WTC11 (cell line): ENCODE measurements at regions not wholly inside any gene's neighbourhood (a gene's known extent, or its start where the extent isn't known, plus 50 kb on each side); places are given as distances from the start of the nearest gene placed in this dataset.

Experiments
- ATAC-seq: fragments of 200-7000 bp; cut with Tn5 transposase; 2 replicates; pipeline ENCODE4 v1.10.0; 2021; ENCODE audit warnings: mild to moderate bottlenecking, moderate library complexity
- CTCF ChIA-PET: fragments of 300-600 bp; sonication (Branson Sonifier 250); formaldehyde crosslinking; loops from one replicate; lab custom pipeline; 2021; ENCODE audit warnings: antibody characterized with exemption; lab: Charles Lee
- POLR2A ChIA-PET: fragments of 350-600 bp; sonication (Branson Sonifier 250); formaldehyde crosslinking; loops from one replicate; lab custom pipeline; 2021; ENCODE audit warnings: antibody characterized with exemption; lab: Charles Lee
- DNase-seq: peaks from one replicate; pipeline ENCODE4 v3.0.0; 2021; ENCODE audit warnings: low spot score
- H3K27ac Mint-ChIP-seq: 2 replicates; pipeline ENCODE4 v1.8.0; 2021; ENCODE audit warnings: mixed read lengths
- H3K27me3 Mint-ChIP-seq: 2 replicates; pipeline ENCODE4 v1.8.0; 2021; ENCODE audit warnings: low read depth, mild to moderate bottlenecking, moderate library complexity, mixed read lengths
- H3K36me3 Mint-ChIP-seq: 2 replicates; pipeline ENCODE4 v1.8.0; 2021; ENCODE audit warnings: mixed read lengths
- H3K4me1 Mint-ChIP-seq: 2 replicates; pipeline ENCODE4 v1.8.0; 2022; ENCODE audit warnings: mixed read lengths
- H3K4me3 Mint-ChIP-seq: 2 replicates; pipeline ENCODE4 v1.8.0; 2021; ENCODE audit warnings: mild to moderate bottlenecking, moderate library complexity, mixed read lengths
- H3K9me3 Mint-ChIP-seq: 2 replicates; pipeline ENCODE4 v1.8.0; 2021; ENCODE audit warnings: mixed read lengths
- AFF4 ChIP-seq: sonication (generic); formaldehyde crosslinking; IDR thresholded peaks from 2 replicates; pipeline ENCODE4 v1.8.1; 2023; ENCODE audit warnings: mild to moderate bottlenecking, missing genetic modification reagents, borderline replicate concordance
- CTCF ChIP-seq: fragments of 200-600 bp; IDR thresholded peaks from 2 replicates; pipeline ENCODE4 v1.8.0; 2022; ENCODE audit warnings: antibody characterized with exemption
- ERG ChIP-seq: fragments of 250-450 bp; sonication (Bioruptor Pico); IDR thresholded peaks from 2 replicates; pipeline ENCODE4 v1.8.0; 2021; ENCODE audit warnings: mild to moderate bottlenecking
- ETV6 ChIP-seq: sonication (generic); formaldehyde crosslinking; IDR thresholded peaks from 2 replicates; pipeline ENCODE4 v1.8.1; 2022; ENCODE audit warnings: mild to moderate bottlenecking, missing genetic modification reagents
- MYBL2 ChIP-seq: sonication (generic); formaldehyde crosslinking; IDR thresholded peaks from 2 replicates; pipeline ENCODE4 v1.8.1; 2023; ENCODE audit warnings: mild to moderate bottlenecking, moderate library complexity, missing genetic modification reagents
- NFYB ChIP-seq: sonication (generic); formaldehyde crosslinking; conservative IDR thresholded peaks from 2 replicates; pipeline ENCODE4 v1.8.0; 2022; ENCODE audit warnings: low read depth, missing genetic modification reagents
- ZNF425 ChIP-seq: fragments of 250-450 bp; sonication (Bioruptor Pico); conservative IDR thresholded peaks from 2 replicates; pipeline ENCODE4 v1.9.0; 2021; ENCODE audit warnings: mild to moderate bottlenecking
- TF ChIP-seq, protein P1 (sequence below): sonication (generic); formaldehyde crosslinking; IDR thresholded peaks from 2 replicates; pipeline ENCODE4 v1.8.0; 2022; ENCODE audit warnings: missing genetic modification reagents
- TF ChIP-seq, protein P2 (sequence below): sonication (generic); formaldehyde crosslinking; IDR thresholded peaks from 2 replicates; pipeline ENCODE4 v1.8.1; 2022; ENCODE audit warnings: mild to moderate bottlenecking, missing genetic modification reagents, moderate library complexity, borderline replicate concordance
- TF ChIP-seq, protein P3 (sequence below): sonication (generic); formaldehyde crosslinking; IDR thresholded peaks from 2 replicates; pipeline ENCODE4 v1.8.0; 2022; ENCODE audit warnings: mild to moderate bottlenecking, missing genetic modification reagents

GRCh38 chr12:94864987-94865386 lies 138.5 kb downstream of the NDUFA12 start (continued):
- TF ChIP-seq ERG (no peak), ETV6 (CRISPR knock-in tag) (no peak)
- TF ChIP-seq, protein P1, sequence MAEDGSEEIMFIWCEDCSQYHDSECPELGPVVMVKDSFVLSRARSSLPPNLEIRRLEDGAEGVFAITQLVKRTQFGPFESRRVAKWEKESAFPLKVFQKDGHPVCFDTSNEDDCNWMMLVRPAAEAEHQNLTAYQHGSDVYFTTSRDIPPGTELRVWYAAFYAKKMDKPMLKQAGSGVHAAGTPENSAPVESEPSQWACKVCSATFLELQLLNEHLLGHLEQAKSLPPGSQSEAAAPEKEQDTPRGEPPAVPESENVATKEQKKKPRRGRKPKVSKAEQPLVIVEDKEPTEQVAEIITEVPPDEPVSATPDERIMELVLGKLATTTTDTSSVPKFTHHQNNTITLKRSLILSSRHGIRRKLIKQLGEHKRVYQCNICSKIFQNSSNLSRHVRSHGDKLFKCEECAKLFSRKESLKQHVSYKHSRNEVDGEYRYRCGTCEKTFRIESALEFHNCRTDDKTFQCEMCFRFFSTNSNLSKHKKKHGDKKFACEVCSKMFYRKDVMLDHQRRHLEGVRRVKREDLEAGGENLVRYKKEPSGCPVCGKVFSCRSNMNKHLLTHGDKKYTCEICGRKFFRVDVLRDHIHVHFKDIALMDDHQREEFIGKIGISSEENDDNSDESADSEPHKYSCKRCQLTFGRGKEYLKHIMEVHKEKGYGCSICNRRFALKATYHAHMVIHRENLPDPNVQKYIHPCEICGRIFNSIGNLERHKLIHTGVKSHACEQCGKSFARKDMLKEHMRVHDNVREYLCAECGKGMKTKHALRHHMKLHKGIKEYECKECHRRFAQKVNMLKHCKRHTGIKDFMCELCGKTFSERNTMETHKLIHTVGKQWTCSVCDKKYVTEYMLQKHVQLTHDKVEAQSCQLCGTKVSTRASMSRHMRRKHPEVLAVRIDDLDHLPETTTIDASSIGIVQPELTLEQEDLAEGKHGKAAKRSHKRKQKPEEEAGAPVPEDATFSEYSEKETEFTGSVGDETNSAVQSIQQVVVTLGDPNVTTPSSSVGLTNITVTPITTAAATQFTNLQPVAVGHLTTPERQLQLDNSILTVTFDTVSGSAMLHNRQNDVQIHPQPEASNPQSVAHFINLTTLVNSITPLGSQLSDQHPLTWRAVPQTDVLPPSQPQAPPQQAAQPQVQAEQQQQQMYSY (CRISPR knock-in tag), result no peak
- TF ChIP-seq, protein P2, sequence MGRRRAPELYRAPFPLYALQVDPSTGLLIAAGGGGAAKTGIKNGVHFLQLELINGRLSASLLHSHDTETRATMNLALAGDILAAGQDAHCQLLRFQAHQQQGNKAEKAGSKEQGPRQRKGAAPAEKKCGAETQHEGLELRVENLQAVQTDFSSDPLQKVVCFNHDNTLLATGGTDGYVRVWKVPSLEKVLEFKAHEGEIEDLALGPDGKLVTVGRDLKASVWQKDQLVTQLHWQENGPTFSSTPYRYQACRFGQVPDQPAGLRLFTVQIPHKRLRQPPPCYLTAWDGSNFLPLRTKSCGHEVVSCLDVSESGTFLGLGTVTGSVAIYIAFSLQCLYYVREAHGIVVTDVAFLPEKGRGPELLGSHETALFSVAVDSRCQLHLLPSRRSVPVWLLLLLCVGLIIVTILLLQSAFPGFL (CRISPR knock-in tag), result no peak

DNA sequence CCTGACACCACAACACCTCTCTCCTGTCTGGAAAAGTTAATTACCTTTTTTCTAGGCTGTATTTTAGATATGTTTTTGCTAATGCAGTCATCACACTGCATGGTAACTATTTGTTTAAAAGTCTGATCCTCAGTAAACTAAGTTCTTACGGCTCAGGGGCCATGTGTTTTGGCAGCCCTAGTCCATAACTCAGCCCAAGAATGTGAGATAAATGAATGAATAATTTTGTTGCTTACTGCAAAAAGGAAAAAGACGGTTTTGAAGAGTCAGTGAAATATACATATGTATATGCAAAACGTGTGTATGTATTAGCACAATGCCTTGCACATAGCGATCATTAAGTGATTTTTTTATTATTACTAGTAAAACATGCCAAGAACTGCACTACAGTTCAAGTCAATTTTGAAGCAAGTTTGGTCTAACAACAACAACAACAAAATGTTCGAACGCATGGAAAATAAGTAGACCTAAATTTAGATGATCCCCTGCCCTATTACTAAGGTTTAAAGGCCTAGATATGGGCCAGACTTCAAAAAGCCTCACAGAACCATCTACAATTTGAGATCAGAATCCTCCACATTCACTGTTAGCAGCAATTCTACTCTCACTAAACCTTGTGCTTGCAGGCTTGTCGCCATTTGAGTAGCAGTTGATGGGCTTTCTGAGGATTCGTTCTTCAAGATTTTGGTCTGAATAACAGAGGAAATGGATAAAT lies 140.0 kb downstream of the NDUFA12 start:
- DNase-seq, result no peak
- no peaks in the 10 kb centered on the region for H3K27me3 Mint-ChIP-seq
- ATAC-seq, result no peak
- H3K9me3 Mint-ChIP-seq, result no peaks in the 10 kb centered on the region
- no peak overlapping the region for H3K27ac Mint-ChIP-seq
- H3K36me3 Mint-ChIP-seq, result no peaks in the 10 kb centered on the region
- no peak overlapping the region for H3K4me3 Mint-ChIP-seq
- CTCF ChIA-PET, result interaction anchor here (2.4 kb wide), 1 partner anchor 11 kb away, joined by 9 read pairs; no protein-coding TSS in a partner anchor
- H3K4me1 Mint-ChIP-seq, result 0 out of 2 replicates have a peak, but pooled peaks cover 5% of the 10 kb centered on the region
- POLR2A ChIA-PET, result no interaction called here
- no peak for TF ChIP-seq CTCF
- TF ChIP-seq, protein P2 (CRISPR knock-in tag), result no peak
- no peak for TF ChIP-seq ZNF425 (CRISPR knock-in tag)
- TF ChIP-seq MYBL2, result no peak
- TF ChIP-seq, protein P3, sequence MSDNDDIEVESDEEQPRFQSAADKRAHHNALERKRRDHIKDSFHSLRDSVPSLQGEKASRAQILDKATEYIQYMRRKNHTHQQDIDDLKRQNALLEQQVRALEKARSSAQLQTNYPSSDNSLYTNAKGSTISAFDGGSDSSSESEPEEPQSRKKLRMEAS, result no peak
- TF ChIP-seq AFF4 (CRISPR knock-in tag), result no peak
- TF ChIP-seq NFYB (CRISPR knock-in tag), result no peak
- TF ChIP-seq, protein P1 (CRISPR knock-in tag), result no peak
